ENCODE measurements at regions not wholly inside any gene's neighbourhood (a gene's known extent, or its start where the extent isn't known, plus 50 kb on each side); places are given as distances from the start of the nearest gene placed in this dataset.

DNA sequence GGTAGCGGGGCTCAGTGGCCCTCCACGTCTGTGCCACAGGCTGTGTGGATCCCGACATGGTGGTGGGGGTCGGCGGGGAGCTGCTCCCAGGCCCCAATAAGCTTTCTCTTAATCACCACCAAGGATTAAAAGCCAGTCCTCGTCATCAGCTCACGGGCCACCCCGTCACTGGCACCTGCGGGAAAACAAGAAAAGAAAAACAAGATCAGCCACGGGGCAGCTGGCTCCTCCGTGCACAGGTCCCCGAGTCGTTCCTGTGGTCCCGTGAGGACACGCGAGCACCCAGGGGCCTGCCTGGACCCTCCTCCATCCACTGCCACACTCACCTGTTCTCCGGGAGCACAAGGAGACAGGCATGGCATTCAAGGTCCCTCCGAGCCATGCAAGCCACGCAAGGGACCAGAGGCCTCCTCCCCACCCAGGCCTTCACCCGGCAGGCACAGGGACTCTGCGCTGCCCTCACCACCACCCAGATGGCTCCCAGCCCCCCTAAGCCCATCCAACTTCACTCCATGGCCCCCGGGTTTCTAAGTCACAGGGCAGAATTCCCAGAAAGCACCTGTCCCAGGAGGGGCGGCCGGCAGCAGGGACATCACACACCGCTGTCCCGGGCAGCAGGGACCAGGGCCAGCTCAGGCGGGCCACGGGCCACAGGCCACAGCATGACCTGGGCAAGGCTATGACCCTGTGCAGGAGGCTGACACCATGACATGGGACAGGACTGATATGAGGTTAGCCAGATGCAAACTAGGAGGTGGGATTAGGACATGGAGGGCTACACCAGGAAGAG lies 72.0 kb downstream of the NCOR2 start:
- TF ChIP-seq, protein P1, sequence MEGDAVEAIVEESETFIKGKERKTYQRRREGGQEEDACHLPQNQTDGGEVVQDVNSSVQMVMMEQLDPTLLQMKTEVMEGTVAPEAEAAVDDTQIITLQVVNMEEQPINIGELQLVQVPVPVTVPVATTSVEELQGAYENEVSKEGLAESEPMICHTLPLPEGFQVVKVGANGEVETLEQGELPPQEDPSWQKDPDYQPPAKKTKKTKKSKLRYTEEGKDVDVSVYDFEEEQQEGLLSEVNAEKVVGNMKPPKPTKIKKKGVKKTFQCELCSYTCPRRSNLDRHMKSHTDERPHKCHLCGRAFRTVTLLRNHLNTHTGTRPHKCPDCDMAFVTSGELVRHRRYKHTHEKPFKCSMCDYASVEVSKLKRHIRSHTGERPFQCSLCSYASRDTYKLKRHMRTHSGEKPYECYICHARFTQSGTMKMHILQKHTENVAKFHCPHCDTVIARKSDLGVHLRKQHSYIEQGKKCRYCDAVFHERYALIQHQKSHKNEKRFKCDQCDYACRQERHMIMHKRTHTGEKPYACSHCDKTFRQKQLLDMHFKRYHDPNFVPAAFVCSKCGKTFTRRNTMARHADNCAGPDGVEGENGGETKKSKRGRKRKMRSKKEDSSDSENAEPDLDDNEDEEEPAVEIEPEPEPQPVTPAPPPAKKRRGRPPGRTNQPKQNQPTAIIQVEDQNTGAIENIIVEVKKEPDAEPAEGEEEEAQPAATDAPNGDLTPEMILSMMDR (IDR thresholded peaks at IDR 0.05): no peak
- no peak for TF ChIP-seq POLR2A (IDR thresholded peaks at IDR 0.05)
